GM21526 (cell line): ENCODE measurements at regions not wholly inside any gene's neighbourhood (a gene's known extent, or its start where the extent isn't known, plus 50 kb on each side); places are given as distances from the start of the nearest gene placed in this dataset.
"Not testable (repeated sequence)": the region's sequence is repeated elsewhere in the genome, so short reads cannot be mapped to it uniquely, and the experiment has no call there.

ENCODE experiments used
- ATAC-seq: cut with Tn5 transposase; IDR thresholded peaks from one replicate; pipeline ENCODE4 v1.9.1; 2021; ENCODE audit warnings: moderate library complexity; ENCODE audit not compliant: unreplicated experiment, low FRiP score

DNA sequence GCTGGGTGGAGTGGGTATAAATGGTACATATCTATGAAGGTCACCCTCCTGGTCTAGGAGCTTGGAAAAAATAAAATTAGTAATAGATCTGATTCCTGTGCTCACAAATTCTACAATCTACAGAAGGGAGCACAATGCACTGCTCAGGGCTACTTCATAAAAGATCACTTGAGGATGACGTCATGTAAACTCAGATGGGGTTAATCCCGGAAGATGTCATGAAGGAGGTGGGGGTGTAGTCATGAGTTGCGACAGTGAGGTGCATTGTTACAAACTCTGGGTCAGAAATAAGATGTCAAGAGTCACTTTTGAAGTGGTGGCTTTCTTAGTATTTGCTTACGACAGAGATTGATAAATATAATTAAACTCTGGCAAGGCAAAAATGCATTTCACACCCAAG is 68.2 kb downstream of the LHX9 start:
- ATAC-seq, result no peak

DNA sequence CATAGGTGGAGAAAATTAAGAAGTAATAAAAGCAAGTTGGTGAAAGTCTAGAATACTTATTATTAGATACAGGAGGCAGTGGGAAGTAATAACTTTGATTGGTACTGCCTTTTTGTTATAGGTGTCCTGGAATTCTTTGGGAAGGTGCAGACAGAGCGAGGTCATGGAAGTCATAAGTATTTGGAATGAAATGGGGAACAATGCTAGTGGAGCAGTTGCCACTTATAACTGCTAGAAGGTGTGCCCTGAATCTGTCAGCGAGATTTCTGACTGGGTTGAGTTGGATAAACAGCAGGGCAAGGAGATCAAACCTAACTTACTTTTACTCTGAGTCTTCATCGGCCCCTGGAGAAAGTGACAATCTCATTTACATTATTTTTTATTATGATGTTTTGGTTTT is 69.6 kb downstream of the LHX9 start:
- ATAC-seq, result no peak

DNA sequence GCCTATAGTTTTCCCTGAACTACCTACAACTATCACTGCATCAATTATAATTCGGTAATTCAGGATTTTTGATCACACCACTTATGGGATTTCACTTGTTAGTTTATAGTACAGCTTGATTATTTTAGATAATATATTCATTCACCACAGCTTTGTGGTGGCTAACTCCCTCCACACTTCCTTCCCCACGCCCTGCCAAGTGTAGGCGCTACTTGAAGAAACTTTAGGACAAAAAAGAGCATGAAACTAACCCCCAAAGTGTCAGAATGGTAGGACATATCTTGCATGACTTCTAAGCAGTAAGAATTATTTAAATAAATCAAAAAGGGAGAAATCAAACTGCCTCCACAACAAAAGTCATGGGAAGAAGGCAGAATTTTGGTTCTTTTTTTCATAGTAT is 70.1 kb downstream of the LHX9 start:
- no peak for ATAC-seq

DNA sequence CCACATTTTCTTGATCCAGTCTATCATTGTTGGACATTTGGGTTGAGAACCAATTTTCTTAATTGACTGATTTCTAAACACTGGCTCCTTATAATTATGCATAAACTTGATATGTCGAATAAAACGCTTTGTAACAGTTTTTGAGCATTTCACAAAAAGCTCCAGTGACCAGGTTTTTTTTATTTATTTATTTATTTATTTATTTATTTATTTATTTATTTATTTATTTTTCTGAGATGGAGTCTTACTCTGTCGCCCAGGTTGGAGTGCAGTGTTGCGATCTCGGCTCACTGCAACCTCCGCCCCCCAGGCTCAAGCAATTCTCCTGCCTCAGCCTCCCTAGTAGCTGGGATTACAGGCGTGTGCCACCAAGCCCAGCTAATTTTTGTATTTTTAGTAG is 71.4 kb downstream of the LHX9 start:
- not testable (repeated sequence) for ATAC-seq

DNA sequence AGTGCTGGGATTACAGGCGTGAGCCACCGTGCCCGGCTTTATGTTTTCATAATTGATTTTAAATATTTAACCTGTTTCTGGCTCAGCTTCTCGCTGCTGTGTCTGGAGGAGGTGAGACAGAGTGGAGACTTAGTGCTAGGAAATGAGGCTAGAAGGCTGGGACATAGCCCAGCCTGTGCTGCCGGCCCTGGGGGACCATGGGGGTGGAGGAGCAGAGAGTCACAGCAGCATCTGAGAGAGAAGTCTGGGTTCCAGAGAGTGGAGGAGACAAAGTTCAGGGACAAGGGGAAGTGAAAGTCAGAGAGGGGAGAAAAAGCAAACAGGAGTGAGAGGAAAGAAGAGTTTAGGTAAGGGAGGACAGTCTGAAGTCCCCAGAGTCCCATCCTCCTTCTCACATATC is 71.9 kb downstream of the LHX9 start:
- ATAC-seq, result no peak

DNA sequence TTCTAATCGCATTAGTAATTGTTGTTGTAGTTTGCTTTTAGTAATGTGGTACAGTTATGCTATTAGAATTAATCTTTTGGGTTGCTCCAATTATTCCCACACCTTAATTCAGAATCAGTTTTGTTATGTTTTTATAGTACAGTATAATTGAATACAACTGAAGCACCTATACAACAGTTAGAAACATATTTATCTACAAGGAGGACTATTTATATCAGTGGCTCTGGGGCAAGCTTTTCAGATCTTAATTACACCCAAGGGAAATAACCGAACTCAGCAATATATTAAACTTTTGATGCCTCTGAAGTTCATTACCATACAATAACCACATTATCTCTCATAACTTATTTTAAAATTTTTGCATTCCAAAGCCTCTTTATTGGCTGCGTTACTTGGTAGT is 74.4 kb downstream of the LHX9 start:
- ATAC-seq, result no peak

DNA sequence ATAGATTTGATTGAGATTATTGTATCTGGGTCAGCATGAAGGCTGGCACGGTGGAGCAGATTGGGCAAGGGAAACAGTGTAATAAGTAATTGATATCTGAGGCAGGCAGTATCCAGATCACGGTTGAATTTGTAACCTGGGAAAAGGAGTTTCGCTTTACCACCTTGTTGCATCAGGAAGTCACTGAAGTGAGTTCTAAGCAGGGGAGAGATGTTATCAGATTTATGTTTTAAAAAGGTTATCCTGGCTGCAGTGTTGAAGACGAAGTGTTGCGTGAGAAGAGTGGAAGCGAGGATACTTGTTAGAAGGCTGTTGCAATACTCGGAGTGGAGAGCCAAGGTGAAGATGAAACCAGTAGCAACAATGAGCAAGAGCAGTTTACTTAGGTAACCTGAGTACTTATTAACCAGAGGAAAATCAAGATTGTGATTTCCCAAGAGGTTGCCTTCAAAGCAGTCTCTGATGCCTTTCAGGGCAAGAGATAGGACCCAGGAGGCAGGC is 77.8 kb downstream of the LHX9 start:
- no peak for ATAC-seq

DNA sequence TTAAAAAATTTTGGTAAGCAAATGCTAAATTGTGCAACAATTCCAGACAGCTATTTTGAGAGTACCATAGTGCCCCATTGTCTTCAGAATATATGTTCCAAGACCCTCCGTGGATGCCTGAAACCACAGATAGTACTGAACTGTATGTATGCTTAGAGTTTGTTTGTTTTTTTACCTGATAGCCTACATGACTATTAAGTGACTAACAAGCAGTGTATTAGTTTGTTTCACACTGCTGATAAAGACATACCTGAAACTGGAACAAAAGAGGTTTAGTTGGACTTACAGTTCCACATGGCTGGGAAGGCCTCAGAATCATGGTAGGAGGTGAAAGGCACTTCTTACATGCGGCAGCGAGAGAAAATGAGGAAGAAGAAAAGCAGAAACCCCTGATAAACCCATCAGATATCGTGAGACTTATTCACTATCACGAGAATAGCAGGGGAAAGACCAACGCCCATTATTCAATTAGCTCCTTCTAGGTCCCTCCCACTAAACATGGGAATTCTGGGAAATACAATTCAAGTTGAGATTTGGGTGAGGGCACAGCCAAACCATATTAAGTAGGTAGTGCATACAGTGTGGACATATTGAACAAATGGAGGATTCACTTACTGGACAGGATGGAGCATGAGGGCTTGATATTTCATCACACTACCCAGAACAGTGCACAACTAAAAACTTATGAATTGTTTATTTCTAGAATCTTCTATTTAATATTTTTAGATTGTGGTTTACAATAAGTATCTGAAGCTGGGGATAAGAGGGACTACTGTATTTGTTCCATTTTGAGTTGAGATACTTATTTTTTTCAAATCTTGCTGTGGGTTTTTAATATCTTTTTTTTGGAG is 78.5 kb downstream of the LHX9 start:
- no peak for ATAC-seq

DNA sequence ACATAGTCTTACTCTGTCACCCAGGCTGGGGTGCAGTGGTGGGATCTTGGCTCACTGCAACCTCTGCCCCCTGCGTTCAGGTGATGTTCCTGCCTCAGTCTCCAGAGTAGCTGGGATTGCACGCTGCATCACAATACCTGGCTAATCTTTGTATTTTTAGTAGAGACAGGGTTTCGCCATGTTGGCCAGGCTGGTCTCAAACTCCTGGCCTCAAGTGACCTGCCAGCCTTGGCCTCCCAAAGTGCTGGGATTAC is 79.0 kb downstream of the LHX9 start:
- ATAC-seq, result not testable (repeated sequence)

DNA sequence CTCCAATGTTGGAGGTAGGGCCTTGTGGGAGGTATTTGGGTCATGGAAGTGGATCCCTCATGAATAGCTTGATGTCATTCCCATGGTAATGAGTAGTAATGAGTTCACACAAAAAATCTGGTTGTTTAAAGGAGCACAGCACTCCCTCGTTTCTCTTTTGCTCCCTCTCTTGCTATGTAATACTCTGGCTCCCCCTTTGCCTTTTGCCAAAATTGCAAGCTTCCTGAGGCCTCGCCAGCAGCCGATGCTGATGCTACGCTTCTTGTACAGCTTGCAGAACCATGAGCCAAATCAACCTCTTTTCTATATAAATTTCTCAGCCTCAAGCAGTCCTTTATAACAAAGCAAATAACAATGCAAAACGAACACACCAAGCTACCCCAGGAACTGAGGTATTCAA is 80.9 kb downstream of the LHX9 start:
- ATAC-seq, result no peak

DNA sequence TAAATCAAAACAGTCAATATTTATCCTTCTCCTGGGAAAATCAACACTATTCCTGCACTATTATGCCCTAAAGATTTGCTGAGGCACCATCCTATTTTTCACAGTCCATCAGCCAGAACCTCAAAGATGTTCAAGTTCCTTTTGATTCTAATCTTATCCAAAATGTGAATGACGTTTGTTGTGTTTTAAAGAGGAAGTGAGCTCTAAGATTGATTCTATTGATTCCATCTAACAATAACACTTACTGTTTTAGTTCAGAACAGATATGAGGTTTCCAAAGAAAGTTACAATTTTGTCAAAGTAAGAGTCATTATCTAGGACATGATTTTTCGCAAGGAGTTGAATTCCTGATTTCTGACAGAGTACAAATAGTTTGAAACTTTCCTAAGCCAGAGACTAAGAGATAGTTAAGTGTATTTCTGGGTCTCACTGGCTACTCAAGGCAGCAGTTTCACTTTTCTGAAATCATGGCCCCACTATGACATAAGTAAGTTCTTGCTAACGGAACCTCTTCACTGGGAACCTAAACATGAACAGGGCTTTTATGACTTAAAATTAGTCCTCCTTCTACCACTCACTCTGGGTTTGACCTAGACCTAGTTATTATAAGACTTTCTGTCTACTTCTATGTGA is 84.7 kb downstream of the LHX9 start:
- ATAC-seq, result no peak

DNA sequence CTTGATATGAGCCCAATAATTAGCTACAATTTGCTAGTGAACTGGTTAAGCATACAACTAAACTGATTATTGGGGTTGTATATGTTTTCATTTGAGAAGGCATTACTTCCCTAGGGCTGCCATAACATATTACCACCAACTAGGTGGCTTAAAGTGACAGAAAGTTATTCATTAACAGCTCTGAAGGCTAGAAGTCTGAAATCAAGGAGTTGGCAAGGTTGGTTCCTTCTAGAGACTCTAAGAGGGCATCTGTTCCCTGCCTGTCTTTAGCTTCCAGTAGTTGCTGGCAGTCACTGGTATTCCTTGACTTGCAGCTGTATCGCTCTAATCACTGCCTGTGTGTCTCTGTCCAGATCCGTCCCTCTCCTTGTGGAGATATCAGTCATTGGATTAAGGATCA is 86.3 kb downstream of the LHX9 start:
- no peak for ATAC-seq

DNA sequence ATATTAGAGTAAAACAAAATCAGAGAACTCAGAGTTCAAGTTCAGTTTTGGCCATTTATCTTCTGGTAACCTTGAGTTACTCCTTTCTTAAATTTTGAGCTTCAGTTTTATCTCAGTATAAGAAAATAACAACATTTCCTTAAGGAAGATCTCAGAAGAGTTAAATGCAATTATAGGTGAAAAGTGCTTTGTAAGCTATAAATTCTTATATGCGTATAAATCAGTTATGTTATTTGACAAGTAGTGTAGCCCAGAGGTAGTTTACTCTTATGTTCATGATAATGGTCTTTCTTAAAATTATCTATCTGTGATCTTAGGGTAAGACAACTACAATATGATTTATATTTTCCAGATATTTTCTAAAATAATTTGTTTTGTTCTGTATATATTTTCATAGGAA is 89.8 kb downstream of the LHX9 start:
- ATAC-seq, result no peak

DNA sequence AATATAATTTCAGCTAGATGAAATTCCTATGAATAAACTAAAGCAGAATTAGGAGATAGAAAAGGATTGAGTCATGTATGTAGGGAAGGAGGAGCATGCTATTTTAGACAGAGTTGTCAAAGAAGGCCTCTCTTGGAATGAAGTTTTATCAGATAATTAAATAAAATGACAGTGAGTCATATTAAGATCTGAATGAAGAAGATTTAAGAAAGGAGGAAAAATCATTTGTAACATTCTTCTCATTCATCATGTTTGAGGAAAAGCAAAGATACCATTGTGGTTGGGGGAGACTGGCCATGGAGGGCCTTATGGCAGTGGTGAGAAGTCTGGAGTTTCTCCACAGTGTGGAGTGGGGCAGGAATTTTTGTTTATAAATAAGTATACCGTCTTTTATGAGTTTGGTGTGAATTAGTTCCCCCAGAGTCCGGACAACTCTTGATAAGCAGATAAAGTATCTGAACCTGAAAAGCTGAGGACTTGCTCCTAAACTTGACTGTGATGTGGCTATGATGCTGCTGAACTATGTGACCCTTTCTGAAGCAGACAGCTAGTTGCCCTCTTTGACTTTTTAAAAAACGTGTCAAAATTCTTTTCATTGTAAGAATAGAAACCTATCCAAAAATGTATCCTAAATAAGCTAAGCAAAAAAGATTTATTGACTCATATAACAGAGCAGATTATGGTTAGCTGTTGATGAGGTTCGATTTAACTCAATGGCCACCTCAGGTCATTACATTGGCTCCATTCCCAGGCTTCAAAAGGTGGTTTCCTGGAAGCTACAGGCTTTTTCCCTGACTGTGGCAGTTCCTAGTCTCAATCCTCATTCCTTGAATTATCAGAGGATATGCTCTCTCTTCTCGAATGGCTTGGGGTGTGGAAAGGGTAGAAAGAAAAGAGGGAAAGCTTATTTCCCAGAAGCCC is 90.8 kb downstream of the LHX9 start:
- ATAC-seq, result no peak

DNA sequence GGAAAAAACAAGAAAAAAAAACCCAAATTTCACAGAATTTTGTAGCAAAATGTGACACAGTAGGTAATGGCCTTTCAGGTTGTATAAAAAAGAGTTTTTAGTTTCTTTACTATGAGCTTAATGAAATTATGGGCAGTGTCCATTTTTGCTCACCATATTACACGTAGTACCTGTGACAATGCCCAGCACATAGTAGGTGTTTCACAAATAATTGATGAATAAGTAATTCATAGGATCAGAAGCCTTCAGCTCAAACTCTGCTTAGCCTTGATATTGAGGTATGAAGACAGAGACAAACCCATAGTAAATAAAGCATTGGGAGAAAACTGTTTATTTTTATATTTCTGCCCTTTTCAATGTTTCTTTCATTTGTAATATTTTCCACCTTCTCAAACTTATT is 97.2 kb downstream of the LHX9 start:
- no peak for ATAC-seq

DNA sequence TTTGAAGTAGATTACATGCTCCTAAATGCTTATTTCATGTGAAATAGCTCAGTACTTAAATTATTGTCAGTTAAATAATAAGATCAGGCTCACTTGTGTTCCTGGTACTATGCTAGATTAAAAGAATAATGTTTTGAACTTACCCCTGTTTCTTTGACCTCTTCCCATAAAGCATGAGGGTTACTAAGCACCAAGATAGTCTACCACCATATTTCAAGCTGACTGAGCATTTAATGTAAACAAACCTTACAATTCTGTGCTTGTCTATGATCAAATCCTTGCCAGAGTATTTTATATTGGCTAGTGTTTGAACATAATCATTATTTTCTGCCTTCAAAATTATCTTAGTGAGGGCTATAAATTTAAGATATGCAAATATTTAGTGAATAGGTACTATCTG is 98.1 kb downstream of the LHX9 start:
- ATAC-seq, result no peak

DNA sequence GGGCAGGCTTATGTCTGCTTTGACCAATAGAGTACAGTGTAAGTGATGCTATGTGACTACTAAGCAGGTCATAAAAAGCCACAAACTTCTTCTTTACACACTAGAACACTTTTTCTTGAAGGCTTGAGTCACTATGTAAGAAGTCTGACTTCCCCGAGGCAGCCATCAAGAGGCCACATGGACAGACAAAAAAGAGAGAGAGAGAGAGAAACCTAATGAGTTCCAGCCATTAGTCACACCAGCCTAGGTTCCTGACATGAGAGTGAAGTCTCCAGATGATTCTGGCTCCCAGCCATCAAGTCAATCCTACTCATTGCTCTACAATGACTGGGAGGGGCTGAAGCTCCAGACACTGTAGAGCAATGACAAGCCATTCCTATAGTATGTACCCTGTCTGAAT is 101.4 kb downstream of the LHX9 start:
- no peak for ATAC-seq

DNA sequence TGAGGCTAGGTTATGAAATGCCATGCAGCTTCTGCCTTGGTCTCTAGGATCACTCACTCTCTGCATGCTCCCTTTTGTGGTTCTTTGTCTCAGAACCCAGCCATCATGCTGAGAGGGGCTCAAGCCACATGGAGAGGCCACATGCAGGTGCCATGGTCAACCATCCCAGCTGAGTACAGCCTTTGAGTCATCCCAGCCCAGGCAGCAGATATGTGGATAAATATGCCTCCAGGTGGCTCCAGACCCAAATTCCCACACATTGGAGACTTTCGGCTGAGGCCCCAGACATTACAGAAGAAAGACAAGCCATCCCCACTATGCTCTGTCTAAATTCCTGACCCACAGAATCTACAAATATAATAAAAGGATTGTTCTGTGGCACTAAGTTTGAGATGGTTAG is 102.0 kb downstream of the LHX9 start:
- ATAC-seq, result no peak

DNA sequence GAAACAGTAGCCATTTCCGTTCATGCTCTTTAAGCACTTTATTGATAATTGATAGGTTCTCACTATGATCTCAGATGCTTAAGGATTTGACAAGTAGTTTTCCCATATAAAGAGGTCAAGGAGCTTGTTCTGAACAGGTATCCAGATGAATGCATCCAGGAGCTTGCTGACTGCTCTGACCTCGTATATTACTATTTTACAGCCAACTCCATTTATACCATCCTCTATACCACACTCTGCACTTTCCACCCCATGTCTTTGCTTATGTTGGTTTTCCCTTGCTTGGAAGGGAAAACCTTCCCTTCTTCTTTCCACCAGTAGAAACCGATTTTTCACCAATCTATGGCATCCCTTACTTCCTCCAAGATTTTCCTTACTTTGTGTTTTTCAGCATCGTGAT is 107.2 kb downstream of the LHX9 start:
- ATAC-seq, result no peak

DNA sequence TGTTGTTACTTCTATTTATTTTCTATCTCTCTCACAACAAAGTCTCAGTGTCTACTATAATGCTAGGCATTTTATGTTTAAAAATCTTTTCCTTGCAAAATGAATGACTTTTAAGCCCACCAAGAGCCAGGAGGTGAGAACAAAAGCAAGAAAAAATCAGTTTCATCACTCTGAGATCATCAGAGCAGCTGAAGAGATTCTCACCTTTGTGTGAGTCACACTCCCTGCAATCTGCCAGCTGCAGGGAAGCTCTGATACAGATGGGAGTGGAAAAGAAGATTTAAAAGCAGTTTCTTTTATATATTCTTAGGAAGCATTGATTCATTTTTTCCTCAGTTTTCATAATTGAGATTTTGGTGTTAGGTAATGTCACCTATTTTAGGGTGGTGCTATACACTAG is 107.6 kb downstream of the LHX9 start:
- no peak for ATAC-seq

DNA sequence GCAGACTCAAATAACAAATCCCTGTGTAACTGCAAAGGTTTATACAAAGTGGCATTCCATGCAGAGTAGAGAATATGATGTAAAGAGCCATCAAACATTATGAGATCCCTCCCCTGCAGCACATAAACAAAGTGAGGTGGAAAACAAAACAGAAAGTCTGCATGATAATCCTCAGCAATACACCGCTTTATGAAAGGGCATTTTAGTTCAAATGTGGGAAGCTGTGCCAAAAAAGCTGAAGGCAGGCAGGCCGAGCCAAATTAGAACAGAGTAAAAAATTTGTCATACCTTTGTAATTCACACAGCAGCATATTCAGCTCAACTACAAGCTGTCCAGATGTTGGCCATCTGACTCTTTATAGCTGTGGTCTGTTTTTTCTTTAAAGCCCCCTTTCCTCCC is 113.5 kb downstream of the LHX9 start:
- no peak for ATAC-seq
